ENCODE measurements at regions not wholly inside any gene's neighbourhood (a gene's known extent, or its start where the extent isn't known, plus 50 kb on each side); places are given as distances from the start of the nearest gene placed in this dataset.

DNA sequence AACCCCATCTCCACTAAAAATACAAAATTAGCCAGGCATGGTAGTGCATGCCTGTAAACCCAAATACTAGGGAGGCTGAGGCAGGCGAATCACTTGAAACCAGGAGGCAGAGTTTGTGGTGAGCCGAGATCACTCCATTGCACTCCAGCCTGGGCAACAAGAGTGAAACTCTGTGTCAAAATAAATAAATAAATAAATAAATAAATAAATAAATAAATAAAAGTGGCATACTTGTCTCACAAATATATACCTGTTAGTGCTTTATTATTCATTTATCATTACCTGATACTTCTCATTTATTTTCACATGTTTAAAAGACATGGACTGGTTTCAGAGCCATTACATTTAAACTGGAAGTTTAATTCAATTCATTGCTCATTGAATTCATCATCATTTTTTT lies 491.4 kb upstream of the CDH7 start:
- no peak for TF ChIP-seq POLR2AphosphoS5 (IDR thresholded peaks at IDR 0.05)
- TF ChIP-seq, protein P1, sequence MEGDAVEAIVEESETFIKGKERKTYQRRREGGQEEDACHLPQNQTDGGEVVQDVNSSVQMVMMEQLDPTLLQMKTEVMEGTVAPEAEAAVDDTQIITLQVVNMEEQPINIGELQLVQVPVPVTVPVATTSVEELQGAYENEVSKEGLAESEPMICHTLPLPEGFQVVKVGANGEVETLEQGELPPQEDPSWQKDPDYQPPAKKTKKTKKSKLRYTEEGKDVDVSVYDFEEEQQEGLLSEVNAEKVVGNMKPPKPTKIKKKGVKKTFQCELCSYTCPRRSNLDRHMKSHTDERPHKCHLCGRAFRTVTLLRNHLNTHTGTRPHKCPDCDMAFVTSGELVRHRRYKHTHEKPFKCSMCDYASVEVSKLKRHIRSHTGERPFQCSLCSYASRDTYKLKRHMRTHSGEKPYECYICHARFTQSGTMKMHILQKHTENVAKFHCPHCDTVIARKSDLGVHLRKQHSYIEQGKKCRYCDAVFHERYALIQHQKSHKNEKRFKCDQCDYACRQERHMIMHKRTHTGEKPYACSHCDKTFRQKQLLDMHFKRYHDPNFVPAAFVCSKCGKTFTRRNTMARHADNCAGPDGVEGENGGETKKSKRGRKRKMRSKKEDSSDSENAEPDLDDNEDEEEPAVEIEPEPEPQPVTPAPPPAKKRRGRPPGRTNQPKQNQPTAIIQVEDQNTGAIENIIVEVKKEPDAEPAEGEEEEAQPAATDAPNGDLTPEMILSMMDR (IDR thresholded peaks at IDR 0.05), result no peak
- no peak for TF ChIP-seq EP300 (IDR thresholded peaks at IDR 0.05)
- TF ChIP-seq POLR2A (IDR thresholded peaks at IDR 0.05), result no peak
